NCI-H2196 (cell line): ENCODE measurements at regions not wholly inside any gene's neighbourhood (a gene's known extent, or its start where the extent isn't known, plus 50 kb on each side); places are given as distances from the start of the nearest gene placed in this dataset.
"Not testable (repeated sequence)": the region's sequence is repeated elsewhere in the genome, so short reads cannot be mapped to it uniquely, and the experiment has no call there.

Source experiments
- DNase-seq: peaks from one replicate; lab custom pipeline; 2025; ENCODE audit not compliant: unreplicated experiment; lab: John Stamatoyannopoulos, UW

GRCh38 chr4:111115881-111116280, 493.0 kb upstream of the PITX2 start:
- DNase-seq, result no peak

GRCh38 chr4:111120191-111120590, 497.3 kb upstream of the PITX2 start:
- no peak for DNase-seq

- DNase-seq, result no peak
Observed at GRCh38 chr4:111126340-111126739, 503.5 kb upstream of the PITX2 start.

- no peak for DNase-seq
Observed at GRCh38 chr4:111127841-111128240, 505.0 kb upstream of the PITX2 start.

GRCh38 chr4:111128327-111128726, 505.4 kb upstream of the PITX2 start:
- DNase-seq, result no peak

- no peak for DNase-seq
Observed at GRCh38 chr4:111136438-111136837, 513.6 kb upstream of the PITX2 start.

- no peak for DNase-seq
Observed at GRCh38 chr4:111136967-111137366, 514.1 kb upstream of the PITX2 start.

- DNase-seq, result no peak
Observed at GRCh38 chr4:111143510-111143909, 520.6 kb upstream of the PITX2 start.

- no peak for DNase-seq
Observed at GRCh38 chr4:111154934-111155333, 532.1 kb upstream of the PITX2 start.

- not testable (repeated sequence) for DNase-seq
Observed at GRCh38 chr4:111164556-111164955, 541.7 kb upstream of the PITX2 start.

- DNase-seq, result no peak
Observed at GRCh38 chr4:111174331-111174730, 551.5 kb upstream of the PITX2 start.

- DNase-seq, result no peak
Observed at GRCh38 chr4:111178231-111178630, 555.4 kb upstream of the PITX2 start.

- no peak for DNase-seq
Observed at GRCh38 chr4:111187108-111187507, 564.2 kb upstream of the PITX2 start.

GRCh38 chr4:111198446-111198845, 575.6 kb upstream of the PITX2 start:
- DNase-seq, result no peak

GRCh38 chr4:111204797-111205196, 581.9 kb upstream of the PITX2 start:
- no peak for DNase-seq

GRCh38 chr4:111208970-111209369, 586.1 kb upstream of the PITX2 start:
- DNase-seq, result no peak

GRCh38 chr4:111209706-111210105, 586.8 kb upstream of the PITX2 start:
- DNase-seq, result no peak

- DNase-seq, result no peak
Observed at GRCh38 chr4:111210595-111210994, 587.7 kb upstream of the PITX2 start.

GRCh38 chr4:111213531-111213930, 590.7 kb upstream of the PITX2 start:
- DNase-seq, result no peak

GRCh38 chr4:111214371-111214770, 591.5 kb upstream of the PITX2 start:
- DNase-seq, result no peak

- DNase-seq, result no peak
Observed at GRCh38 chr4:111215755-111216154, 592.9 kb upstream of the PITX2 start.

GRCh38 chr4:111216791-111217190, 593.9 kb upstream of the PITX2 start:
- DNase-seq, result no peak

GRCh38 chr4:111221371-111221770, 598.5 kb upstream of the PITX2 start:
- DNase-seq, result no peak

GRCh38 chr4:111228396-111228795, 605.5 kb upstream of the PITX2 start:
- DNase-seq, result no peak
